HG03469 (cell line): ENCODE measurements at regions not wholly inside any gene's neighbourhood (a gene's known extent, or its start where the extent isn't known, plus 50 kb on each side); places are given as distances from the start of the nearest gene placed in this dataset.
"Not testable (repeated sequence)": the region's sequence is repeated elsewhere in the genome, so short reads cannot be mapped to it uniquely, and the experiment has no call there.

Experiments used
- ATAC-seq: cut with Tn5 transposase; IDR thresholded peaks from one replicate; pipeline ENCODE4 v1.9.1; 2021; ENCODE audit warnings: mild to moderate bottlenecking, moderate library complexity, moderate number of reproducible peaks; ENCODE audit not compliant: unreplicated experiment

GRCh38 chr1:182003953-182004586, 57.4 kb downstream of the ZNF648 start:
- ATAC-seq = no peak

DNA sequence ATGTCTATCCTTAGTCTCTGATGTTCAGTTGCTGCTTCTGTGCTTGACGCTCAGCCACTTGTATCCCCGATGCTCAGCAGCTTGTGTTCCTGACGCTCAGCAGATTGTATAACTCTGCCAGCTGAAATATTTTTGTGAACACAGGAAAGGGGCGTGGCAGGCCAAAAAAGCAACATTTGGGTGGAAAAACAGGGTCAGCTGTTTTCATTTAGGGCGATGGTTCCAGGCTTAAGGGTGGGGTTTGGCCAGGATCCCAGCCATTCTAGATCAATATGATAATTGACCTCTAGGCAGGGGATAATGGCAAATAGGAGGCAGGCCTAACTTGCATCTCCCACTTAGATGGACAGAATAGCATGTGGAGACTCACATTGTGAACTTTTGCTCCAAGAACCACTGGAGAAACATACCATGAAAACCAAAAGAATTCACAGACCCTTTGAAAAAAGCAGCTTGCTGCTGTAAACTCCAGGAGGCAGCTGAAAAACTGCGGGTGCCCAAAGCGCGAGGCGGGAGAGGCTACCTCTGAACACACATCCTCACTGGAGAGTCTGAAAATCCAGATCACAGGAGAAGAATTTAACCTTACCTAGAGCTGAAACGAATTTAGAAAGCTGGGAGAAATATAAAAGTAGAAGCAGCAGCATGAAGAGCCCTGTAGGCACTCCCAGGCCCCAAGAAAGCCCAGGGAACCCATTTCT, 58.3 kb downstream of the ZNF648 start:
- no peak for ATAC-seq

- ATAC-seq = no peak
These were observed 58.9 kb downstream of the ZNF648 start for GRCh38 chr1:182002570-182002969.

GRCh38 chr1:181998858-181999257, 62.7 kb downstream of the ZNF648 start:
- no peak for ATAC-seq

- ATAC-seq = no peak
These were observed 69.4 kb downstream of the ZNF648 start for GRCh38 chr1:181992072-181992471.

DNA sequence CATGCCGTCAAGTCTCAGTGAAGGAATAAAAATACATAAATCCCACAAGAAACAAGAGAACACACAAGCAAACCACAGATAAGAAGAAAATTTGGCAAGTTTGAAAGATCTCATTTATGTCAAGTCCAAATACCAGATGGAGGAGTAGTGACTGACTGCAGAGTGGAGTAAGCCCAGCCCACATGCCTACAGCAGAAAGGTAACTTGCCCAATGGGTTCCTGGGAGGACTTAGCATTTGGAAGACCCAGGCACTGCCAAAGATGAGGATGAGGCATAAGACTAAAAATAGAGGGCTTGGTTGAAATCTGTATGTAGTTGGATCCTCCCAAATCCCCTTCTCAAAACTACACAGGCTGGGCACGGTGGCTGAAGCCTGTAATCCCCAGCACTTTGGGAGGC, 70.8 kb downstream of the ZNF648 start:
- no peak for ATAC-seq

DNA sequence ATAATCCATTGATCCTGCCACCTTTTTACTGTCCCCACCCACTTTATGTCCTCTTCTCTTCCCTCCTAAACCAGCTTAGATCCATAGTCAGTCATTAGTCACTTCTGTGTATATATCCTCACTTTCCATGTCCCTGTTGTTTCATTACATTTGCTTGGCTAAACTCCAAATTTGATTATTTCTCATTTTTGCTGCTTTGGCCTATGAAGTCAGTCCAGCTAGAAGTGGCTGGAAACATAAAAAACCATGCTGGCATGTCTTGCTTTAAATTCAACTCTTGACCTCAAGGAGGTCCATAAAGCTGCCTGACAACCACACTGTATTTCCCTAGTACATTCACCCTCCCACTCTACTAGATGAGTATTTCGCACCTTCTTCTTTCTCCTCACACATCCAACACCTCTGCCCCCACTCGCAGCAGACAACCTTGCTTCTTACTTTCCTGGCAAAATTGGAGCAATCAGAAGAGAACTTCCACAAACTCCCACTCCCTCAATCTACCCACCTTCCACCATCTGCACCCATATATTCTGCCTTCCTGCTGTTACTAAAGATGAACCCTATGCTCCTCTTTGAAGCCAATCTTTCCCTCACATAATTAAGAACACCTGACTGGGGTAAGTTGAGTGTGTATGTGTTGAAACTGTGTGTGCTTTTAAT, 72.1 kb downstream of the ZNF648 start:
- no peak for ATAC-seq

DNA sequence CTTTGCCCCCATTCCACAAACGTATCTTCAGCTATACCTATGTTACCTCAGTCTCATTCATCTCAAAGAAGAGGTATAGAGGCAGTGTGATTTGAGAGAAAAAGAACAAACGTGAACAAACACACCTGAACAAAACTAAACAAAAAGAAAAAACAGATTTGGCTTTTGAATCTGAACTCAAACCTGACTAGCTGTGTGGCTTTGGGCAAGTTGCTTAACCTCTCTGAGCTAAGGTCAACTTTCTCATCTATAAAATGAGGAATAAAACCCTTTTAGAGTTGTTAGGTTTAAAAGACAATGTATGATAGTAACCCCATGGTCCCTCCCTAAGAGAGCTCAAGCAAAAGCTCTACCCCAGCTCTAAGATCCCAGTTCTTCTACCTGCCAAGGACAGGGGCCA, 73.5 kb downstream of the ZNF648 start:
- no peak for ATAC-seq

- ATAC-seq = no peak
These were observed 74.1 kb downstream of the ZNF648 start for GRCh38 chr1:181987334-181987895.

GRCh38 chr1:181986907-181987305, 74.6 kb downstream of the ZNF648 start:
- no peak for ATAC-seq

DNA sequence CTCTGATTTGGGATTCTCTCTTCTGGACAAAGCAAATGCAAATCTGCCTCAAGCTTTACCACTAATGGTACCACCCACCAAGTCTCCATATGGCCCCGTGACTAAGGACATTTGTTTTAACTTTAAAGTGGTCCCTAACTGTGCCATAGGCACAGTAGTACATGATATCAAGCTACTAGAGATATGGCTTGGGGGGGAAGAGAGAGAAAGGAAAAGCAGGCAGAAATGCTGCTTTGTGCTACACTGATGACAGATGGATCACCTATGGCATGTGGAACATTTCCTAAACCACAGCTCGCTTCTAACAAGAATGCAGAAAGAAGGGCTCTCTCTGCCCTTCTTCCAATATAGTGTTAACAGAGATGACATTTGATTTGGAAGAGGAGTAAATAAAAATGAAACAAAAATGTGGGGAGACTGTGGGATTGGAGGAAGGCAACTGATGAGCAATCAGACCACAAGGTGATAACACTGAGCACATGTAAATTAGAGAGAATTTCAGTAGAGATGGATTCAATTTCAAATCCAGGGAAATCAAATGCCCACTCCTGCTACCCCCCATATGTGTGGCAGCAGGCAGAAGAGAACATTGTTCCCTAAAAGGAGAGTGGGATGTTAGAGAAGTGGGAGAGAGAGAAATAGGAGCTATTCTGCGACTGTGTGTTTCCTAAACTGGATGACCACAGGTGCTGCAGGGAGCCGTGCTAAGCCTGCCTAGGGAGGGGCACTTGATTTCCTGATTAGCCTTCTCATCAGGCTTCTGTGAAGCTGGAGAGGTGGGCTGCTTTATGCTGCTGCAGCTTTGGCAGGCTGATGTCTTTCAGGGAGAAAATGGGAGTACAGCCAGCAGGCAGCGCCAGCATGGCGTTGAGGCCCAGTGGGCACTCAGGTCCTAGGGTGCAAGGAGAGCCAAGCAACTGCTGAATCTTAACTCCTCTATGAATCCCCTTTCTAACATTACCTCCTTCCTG, 75.3 kb downstream of the ZNF648 start:
- no peak for ATAC-seq

GRCh38 chr1:181985281-181985680, 76.2 kb downstream of the ZNF648 start:
- ATAC-seq = no peak

DNA sequence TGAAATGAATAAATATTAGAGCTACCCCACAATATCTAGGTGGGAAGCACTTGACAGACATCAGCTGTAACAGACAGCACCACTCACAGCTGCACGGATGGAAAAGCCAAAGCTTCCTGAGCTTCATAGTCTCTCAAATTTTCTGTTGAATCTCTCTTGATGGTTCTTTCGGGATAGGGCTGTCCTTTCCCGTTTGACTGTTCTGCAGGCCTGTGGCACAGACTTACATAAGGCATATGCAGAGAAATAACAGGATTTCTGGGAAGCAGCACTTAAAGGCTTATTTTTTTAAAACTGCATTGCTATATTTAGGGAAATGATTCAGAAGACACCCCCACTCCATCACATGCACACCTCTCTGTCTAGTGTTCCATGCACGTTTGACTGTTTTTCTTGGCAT, 77.5 kb downstream of the ZNF648 start:
- ATAC-seq = no peak

DNA sequence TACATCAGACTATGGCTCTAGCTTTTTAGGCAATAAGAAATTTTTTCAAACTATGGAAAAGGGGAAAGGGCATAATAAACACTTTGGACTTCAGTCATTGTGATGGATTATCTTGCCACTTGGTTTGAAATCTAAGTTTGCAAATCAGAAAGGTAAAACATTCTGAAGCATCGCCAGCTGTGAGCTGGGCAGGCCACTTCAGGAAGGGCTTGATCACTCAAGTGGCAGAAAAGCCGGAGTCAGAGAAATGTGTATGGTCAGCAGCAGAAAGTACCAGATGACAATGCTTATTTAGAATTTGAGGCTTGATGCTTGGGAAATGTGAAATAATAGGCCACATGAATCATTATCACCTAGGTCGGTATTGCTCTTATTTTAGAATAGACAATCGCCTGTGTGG, 79.7 kb downstream of the ZNF648 start:
- no peak for ATAC-seq

GRCh38 chr1:181972256-181972655, 89.3 kb downstream of the ZNF648 start:
- ATAC-seq = no peak

- ATAC-seq = no peak
These were observed 90.1 kb downstream of the ZNF648 start for GRCh38 chr1:181971424-181971823.

GRCh38 chr1:181969902-181970301, 91.6 kb downstream of the ZNF648 start:
- no peak for ATAC-seq

DNA sequence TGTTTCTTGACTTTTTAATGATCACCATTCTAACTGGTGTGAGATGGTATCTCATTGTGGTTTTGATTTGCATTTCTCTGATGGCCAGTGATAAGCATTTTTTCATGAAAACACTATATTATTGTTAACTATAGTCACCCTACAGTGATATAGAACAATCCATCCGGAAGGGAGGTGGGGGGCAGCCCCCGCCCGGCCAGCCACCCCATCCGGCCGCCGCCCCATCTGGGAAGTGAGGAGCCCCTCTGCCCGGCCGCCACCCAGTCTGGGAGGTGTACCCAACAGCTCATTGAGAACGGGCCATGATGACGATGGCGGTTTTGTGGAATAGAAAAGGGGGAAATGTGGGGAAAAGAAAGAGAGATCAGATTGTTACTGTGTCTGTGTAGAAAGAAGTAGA, 106.8 kb downstream of the ZNF648 start:
- not testable (repeated sequence) for ATAC-seq

GRCh38 chr1:181954178-181954577, 107.3 kb downstream of the ZNF648 start:
- ATAC-seq = not testable (repeated sequence)

DNA sequence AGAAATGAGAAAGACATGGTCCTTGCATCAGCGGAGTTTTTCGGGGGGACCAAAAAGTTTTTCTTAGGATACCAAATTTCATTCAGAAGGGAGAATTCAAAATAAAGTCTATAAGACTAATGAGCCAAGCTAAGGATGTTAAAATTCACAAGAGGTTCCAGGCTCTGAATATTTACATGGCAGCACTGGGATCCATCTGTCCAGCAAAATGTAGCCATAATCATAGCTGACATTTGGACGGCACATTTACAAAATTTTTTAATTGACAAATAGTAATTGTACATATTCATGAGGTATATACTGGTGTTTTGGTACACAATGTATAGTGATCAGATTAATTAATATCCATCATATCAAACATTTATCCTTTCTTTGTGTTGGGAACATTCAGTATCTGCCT, 107.9 kb downstream of the ZNF648 start:
- no peak for ATAC-seq

DNA sequence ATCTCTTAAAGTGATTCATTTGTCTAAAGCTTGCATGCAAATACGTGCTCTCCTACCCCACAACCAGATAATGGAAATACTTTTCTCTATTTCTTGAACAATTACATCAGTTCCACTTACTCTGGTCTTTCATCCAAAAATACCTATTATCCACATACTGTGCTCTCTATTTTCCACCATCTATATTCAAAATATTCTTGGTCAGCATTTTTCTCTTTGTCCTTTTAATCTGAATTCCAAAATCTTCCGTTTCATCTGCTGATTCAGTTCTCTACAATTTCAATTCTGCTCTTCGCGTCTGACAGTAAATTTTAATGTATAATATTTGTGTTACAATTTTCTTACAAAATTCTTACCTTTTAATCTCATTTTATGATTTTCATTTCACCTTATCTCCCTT, 110.3 kb downstream of the ZNF648 start:
- no peak for ATAC-seq
